ENCODE measurements at regions not wholly inside any gene's neighbourhood (a gene's known extent, or its start where the extent isn't known, plus 50 kb on each side); places are given as distances from the start of the nearest gene placed in this dataset.
"Not testable (repeated sequence)": the region's sequence is repeated elsewhere in the genome, so short reads cannot be mapped to it uniquely, and the experiment has no call there.

DNA sequence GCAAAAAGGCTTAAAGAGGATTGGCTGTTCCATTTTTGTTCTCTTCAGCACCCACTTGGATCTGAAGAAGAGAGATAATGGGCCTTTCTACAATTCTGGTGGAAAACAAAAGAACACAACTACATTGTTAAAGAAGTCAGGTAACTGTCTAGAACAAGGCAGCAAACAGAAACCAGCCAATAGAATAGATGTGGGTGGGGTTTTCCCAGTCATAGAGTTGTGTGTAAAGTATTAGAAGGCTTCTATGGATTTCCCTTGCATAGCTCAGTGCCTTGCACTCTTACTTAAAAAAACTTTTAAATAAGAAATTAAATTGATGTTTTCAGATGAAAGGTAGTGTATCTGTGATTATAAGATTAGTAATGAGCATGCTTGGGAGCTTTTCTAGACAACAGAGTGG, 462.7 kb upstream of the ATP11B start:
- Mint-ChIP-seq H3K4me3 (no peak overlapping the region), H3K36me3 (no peaks in the 10 kb centered on the region), H3K27me3 (no peaks in the 10 kb centered on the region), H3K27ac (no peak overlapping the region), H3K4me1 (no peaks in the 10 kb centered on the region), H3K9me3 (peaks cover 4 to 14% (median 4%) of the 10 kb centered on the region in 3 donors)
- ATAC-seq (replicated peaks in 1 of 4) (no peak), DNase-seq (no peak)
- no peaks in the 10 kb centered on the region for H3K27me3 ChIP-seq (replicated peaks in 1 of 2; ENCODE audit: control insufficient read depth in 2 of 2, extremely low read depth in 1 of 2, insufficient read depth in 2 of 2, low read length in 1 of 2)
- no peaks in the 10 kb centered on the region for H3K4me1 ChIP-seq (ENCODE audit: control insufficient read depth in 1 of 2, extremely low read depth in 1 of 2, insufficient read depth in 2 of 2, low read length in 2 of 2)
- H3K4me3 ChIP-seq (ENCODE audit: control insufficient read depth in 1 of 2, extremely low read depth in 1 of 2, low read length in 1 of 2) = no peak overlapping the region
- POLR2A ChIA-PET = no interaction called here
- H3K36me3 ChIP-seq (ENCODE audit: control insufficient read depth in 2 of 2, extremely low read depth in 1 of 2, insufficient read depth in 1 of 2, low read length in 1 of 2) = no peaks in the 10 kb centered on the region
- CTCF ChIA-PET = no interaction called here
- H3K27ac ChIP-seq (ENCODE audit: low read length) = no peak overlapping the region
- no peaks in the 10 kb centered on the region for H3K9me3 ChIP-seq

DNA sequence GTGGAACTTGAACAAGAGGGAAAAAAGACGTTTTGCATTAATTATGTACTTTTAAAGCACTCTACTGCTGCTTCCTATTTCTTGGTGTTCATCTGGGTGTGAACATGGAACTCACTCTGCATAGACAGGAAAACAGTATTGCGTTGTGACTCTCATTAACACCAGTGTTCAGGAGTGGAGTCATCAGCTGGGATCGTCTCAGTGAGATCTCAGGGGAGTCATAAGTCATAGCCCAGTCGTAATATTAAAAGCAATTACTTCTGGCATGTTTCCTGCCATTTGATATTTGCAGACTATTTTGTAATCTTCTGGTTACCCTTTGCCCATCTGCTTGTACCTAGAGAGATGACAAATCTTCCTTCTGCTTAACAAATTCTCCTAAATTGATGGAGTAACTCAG, 462.0 kb upstream of the ATP11B start:
- POLR2A ChIA-PET = no interaction called here
- H3K4me1 Mint-ChIP-seq = no peaks in the 10 kb centered on the region
- H3K27ac ChIP-seq (ENCODE audit: low read length) = no peak overlapping the region
- no peak overlapping the region for H3K27ac Mint-ChIP-seq
- no peak overlapping the region for H3K4me3 Mint-ChIP-seq
- H3K4me3 ChIP-seq (ENCODE audit: control insufficient read depth in 1 of 2, extremely low read depth in 1 of 2, low read length in 1 of 2) = no peak overlapping the region
- CTCF ChIA-PET = no interaction called here
- H3K9me3 Mint-ChIP-seq = peaks cover 3 to 16% (median 4%) of the 10 kb centered on the region in 3 donors
- DNase-seq = no peak
- no CpG with 5 or more reads among the region's 4 CpGs for WGBS (ENCODE audit: insufficient coverage)
- no peaks in the 10 kb centered on the region for H3K4me1 ChIP-seq (ENCODE audit: control insufficient read depth in 1 of 2, extremely low read depth in 1 of 2, insufficient read depth in 2 of 2, low read length in 2 of 2)
- no peaks in the 10 kb centered on the region for H3K27me3 ChIP-seq (replicated peaks in 1 of 2; ENCODE audit: control insufficient read depth in 2 of 2, extremely low read depth in 1 of 2, insufficient read depth in 2 of 2, low read length in 1 of 2)
- H3K9me3 ChIP-seq = no peaks in the 10 kb centered on the region
- no peaks in the 10 kb centered on the region for H3K36me3 Mint-ChIP-seq
- no peaks in the 10 kb centered on the region for H3K27me3 Mint-ChIP-seq
- no peaks in the 10 kb centered on the region for H3K36me3 ChIP-seq (ENCODE audit: control insufficient read depth in 2 of 2, extremely low read depth in 1 of 2, insufficient read depth in 1 of 2, low read length in 1 of 2)
- no peak for ATAC-seq (replicated peaks in 1 of 4)

DNA sequence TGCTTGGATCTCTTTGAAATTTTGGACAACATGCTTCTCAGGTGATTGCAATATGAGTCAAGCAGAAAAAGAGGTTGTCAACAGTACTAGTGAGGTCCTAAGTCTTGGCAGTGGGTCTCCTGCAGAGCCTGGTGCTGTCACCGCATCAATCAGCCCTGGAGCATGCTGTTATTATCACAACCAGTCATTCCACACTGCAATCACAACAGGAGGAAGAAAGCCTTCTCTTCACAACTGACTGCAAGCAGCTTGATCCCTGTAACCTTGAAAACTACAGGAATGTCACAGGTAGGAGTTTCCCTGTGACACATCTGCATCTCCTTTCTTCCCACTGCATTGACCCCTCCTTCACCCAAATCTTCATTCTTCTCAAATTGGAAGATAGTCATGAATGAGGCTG, 451.1 kb upstream of the ATP11B start:
- no peaks in the 10 kb centered on the region for H3K36me3 Mint-ChIP-seq
- H3K4me1 ChIP-seq (ENCODE audit: control insufficient read depth in 1 of 2, extremely low read depth in 1 of 2, insufficient read depth in 2 of 2, low read length in 2 of 2) = no peaks in the 10 kb centered on the region
- peaks cover 0 to 6% (median 2%) of the 10 kb centered on the region in 3 donors for H3K9me3 Mint-ChIP-seq
- no peaks in the 10 kb centered on the region for H3K9me3 ChIP-seq
- no peaks in the 10 kb centered on the region for H3K27me3 Mint-ChIP-seq
- no peak overlapping the region for H3K27ac ChIP-seq (ENCODE audit: low read length)
- no peak overlapping the region for H3K27ac Mint-ChIP-seq
- H3K4me3 ChIP-seq (ENCODE audit: control insufficient read depth in 1 of 2, extremely low read depth in 1 of 2, low read length in 1 of 2) = no peak overlapping the region
- no peak for ATAC-seq (replicated peaks in 1 of 4)
- POLR2A ChIA-PET = no interaction called here
- H3K4me1 Mint-ChIP-seq = no peaks in the 10 kb centered on the region
- CTCF ChIA-PET = no interaction called here
- no peak overlapping the region for H3K4me3 Mint-ChIP-seq
- H3K27me3 ChIP-seq (replicated peaks in 1 of 2; ENCODE audit: control insufficient read depth in 2 of 2, extremely low read depth in 1 of 2, insufficient read depth in 2 of 2, low read length in 1 of 2) = no peaks in the 10 kb centered on the region
- no peaks in the 10 kb centered on the region for H3K36me3 ChIP-seq (ENCODE audit: control insufficient read depth in 2 of 2, extremely low read depth in 1 of 2, insufficient read depth in 1 of 2, low read length in 1 of 2)
- WGBS (ENCODE audit: insufficient coverage) = 33% methylated on average over 1 of the region's 1 CpG
- DNase-seq = no peak

DNA sequence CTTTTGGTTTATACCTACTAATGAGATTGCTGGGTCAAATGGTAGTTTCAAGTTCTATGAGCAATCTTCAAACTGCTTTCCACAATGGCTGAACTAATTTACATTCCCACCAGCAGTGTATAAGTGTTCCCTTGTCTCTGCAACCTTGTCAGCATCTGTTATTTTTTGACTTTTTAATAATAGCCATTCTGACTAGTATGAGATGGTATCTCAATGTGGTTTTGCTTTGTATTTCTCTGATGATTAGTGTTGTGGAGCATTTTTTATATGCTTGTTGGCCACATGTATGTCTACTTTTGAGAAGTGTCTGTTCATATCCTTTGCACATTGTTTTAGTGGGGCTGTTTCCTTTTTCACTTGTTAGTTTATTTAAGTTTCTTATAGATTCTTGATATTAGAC, 449.3 kb upstream of the ATP11B start:
- ATAC-seq (replicated peaks in 1 of 4); H3K4me3 ChIP-seq (ENCODE audit: control insufficient read depth in 1 of 2, extremely low read depth in 1 of 2, low read length in 1 of 2); POLR2A ChIA-PET; H3K27ac ChIP-seq (ENCODE audit: low read length); H3K4me1 ChIP-seq (ENCODE audit: control insufficient read depth in 1 of 2, extremely low read depth in 1 of 2, insufficient read depth in 2 of 2, low read length in 2 of 2); H3K27me3 Mint-ChIP-seq; H3K9me3 Mint-ChIP-seq; H3K27me3 ChIP-seq (replicated peaks in 1 of 2; ENCODE audit: control insufficient read depth in 2 of 2, extremely low read depth in 1 of 2, insufficient read depth in 2 of 2, low read length in 1 of 2); H3K27ac Mint-ChIP-seq; DNase-seq; H3K4me1 Mint-ChIP-seq; H3K36me3 Mint-ChIP-seq; H3K36me3 ChIP-seq (ENCODE audit: control insufficient read depth in 2 of 2, extremely low read depth in 1 of 2, insufficient read depth in 1 of 2, low read length in 1 of 2); H3K4me3 Mint-ChIP-seq; CTCF ChIA-PET; H3K9me3 ChIP-seq: not testable (repeated sequence)

DNA sequence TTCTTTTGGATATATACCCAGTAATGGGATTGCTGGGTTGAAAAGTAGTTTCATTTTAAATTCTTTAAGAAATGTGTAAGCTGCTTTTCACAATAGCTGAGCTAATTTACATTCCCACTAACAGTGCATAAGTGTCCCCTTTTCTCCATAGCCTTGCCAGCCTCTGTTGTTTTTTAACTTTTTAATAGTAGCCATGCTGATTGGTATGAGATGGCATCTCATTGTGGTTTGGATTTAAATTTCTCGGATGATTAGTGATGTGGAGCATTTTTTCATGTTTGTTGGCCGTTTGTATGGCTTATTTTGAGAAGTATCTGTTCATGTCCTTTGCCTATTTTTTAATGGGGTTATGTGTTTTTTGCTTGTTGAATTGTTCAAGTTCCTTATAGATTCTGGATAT, 444.3 kb upstream of the ATP11B start:
- Histone ChIP-seq H3K9me3 (no peaks in the 10 kb centered on the region), H3K27ac (ENCODE audit: low read length) (no peak overlapping the region), H3K4me1 (ENCODE audit: control insufficient read depth in 1 of 2, extremely low read depth in 1 of 2, insufficient read depth in 2 of 2, low read length in 2 of 2) (no peaks in the 10 kb centered on the region), H3K36me3 (ENCODE audit: control insufficient read depth in 2 of 2, extremely low read depth in 1 of 2, insufficient read depth in 1 of 2, low read length in 1 of 2) (no peaks in the 10 kb centered on the region), H3K27me3 (replicated peaks in 1 of 2; ENCODE audit: control insufficient read depth in 2 of 2, extremely low read depth in 1 of 2, insufficient read depth in 2 of 2, low read length in 1 of 2) (no peaks in the 10 kb centered on the region), H3K4me3 (ENCODE audit: control insufficient read depth in 1 of 2, extremely low read depth in 1 of 2, low read length in 1 of 2) (no peak overlapping the region)
- Mint-ChIP-seq H3K27me3 (no peaks in the 10 kb centered on the region), H3K27ac (no peak overlapping the region), H3K9me3 (peaks cover 0 to 5% (median 0%) of the 10 kb centered on the region in 3 donors), H3K36me3 (no peaks in the 10 kb centered on the region), H3K4me1 (no peaks in the 10 kb centered on the region), H3K4me3 (no peak overlapping the region)
- CTCF ChIA-PET = no interaction called here
- ATAC-seq (replicated peaks in 1 of 4) = no peak
- POLR2A ChIA-PET = no interaction called here
- WGBS (ENCODE audit: insufficient coverage) = 39% methylated on average over 2 of the region's 2 CpGs
- no peak for DNase-seq

DNA sequence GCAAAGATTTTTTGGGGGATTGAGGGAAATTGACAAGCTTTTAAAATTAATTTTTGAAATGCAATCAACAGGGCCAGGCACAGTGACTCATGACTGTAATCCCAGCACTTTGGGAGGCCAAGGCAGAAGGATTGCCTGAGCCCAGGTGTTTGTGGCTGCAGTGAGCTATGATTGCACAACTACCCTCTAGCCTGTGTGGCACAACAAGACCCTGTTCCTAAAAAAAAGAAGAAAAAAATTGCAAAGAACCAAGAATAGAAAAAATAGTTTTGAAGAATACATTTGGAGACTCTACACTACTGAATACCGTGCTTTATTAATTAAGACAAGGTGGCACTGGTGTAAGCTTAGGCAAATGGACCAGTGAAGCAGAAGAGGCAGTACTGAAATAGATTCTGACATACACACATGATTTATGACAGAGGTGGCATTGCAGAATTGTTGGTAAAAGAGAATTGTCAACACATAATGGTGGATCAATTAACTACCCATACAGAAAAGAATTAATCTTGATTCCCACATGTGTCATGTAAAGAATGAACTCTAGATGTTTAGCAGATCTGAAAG, 443.3 kb upstream of the ATP11B start:
- no CpG with 5 or more reads among the region's 1 CpG for WGBS (ENCODE audit: insufficient coverage)
- H3K27me3 Mint-ChIP-seq = no peaks in the 10 kb centered on the region
- POLR2A ChIA-PET = no interaction called here

DNA sequence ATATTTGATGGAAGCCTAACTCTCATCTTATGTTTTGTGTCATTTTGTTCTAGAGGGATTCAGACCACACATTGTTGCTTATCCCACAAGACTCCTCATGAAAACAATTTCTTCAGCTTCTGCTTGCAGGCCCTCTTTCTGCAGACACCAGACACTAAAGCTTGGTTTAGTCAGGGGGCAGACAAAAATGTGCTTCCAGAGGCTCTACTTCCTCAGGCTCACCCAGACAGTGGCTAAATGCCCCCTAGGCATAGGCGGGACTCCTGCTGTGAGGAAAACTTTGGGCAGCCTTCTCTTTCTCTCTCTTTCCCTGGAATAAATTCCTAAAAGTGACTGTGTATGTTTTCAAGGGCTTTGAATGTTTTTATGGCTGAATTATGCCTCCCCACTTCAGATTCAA, 435.4 kb upstream of the ATP11B start:
- no peaks in the 10 kb centered on the region for H3K27me3 Mint-ChIP-seq
- CTCF ChIA-PET = no interaction called here
- no peak for DNase-seq

More for the DNA sequence above, 443.3 kb upstream of the ATP11B start:
- no peak overlapping the region for H3K4me3 Mint-ChIP-seq
- H3K9me3 Mint-ChIP-seq = no peaks in the 10 kb centered on the region
- Histone ChIP-seq H3K9me3 (no peaks in the 10 kb centered on the region), H3K4me1 (ENCODE audit: control insufficient read depth in 1 of 2, extremely low read depth in 1 of 2, insufficient read depth in 2 of 2, low read length in 2 of 2) (no peaks in the 10 kb centered on the region), H3K27me3 (replicated peaks in 1 of 2; ENCODE audit: control insufficient read depth in 2 of 2, extremely low read depth in 1 of 2, insufficient read depth in 2 of 2, low read length in 1 of 2) (no peaks in the 10 kb centered on the region), H3K27ac (ENCODE audit: low read length) (no peak overlapping the region), H3K36me3 (ENCODE audit: control insufficient read depth in 2 of 2, extremely low read depth in 1 of 2, insufficient read depth in 1 of 2, low read length in 1 of 2) (no peaks in the 10 kb centered on the region), H3K4me3 (ENCODE audit: control insufficient read depth in 1 of 2, extremely low read depth in 1 of 2, low read length in 1 of 2) (no peak overlapping the region)
- no peaks in the 10 kb centered on the region for H3K36me3 Mint-ChIP-seq
- ATAC-seq (replicated peaks in 1 of 4) (no peak), DNase-seq (no peak)
- H3K4me1 Mint-ChIP-seq = no peaks in the 10 kb centered on the region
- H3K27ac Mint-ChIP-seq = no peak overlapping the region
- CTCF ChIA-PET = no interaction called here

More for the DNA sequence above, 435.4 kb upstream of the ATP11B start:
- Histone ChIP-seq H3K36me3 (ENCODE audit: control insufficient read depth in 2 of 2, extremely low read depth in 1 of 2, insufficient read depth in 1 of 2, low read length in 1 of 2) (no peaks in the 10 kb centered on the region), H3K4me3 (ENCODE audit: control insufficient read depth in 1 of 2, extremely low read depth in 1 of 2, low read length in 1 of 2) (no peak overlapping the region), H3K4me1 (ENCODE audit: control insufficient read depth in 1 of 2, extremely low read depth in 1 of 2, insufficient read depth in 2 of 2, low read length in 2 of 2) (no peaks in the 10 kb centered on the region), H3K27me3 (replicated peaks in 1 of 2; ENCODE audit: control insufficient read depth in 2 of 2, extremely low read depth in 1 of 2, insufficient read depth in 2 of 2, low read length in 1 of 2) (no peaks in the 10 kb centered on the region), H3K9me3 (no peaks in the 10 kb centered on the region), H3K27ac (ENCODE audit: low read length) (no peak overlapping the region)
- Mint-ChIP-seq H3K27ac (no peak overlapping the region), H3K9me3 (peaks cover 0 to 2% (median 2%) of the 10 kb centered on the region in 3 donors), H3K36me3 (no peaks in the 10 kb centered on the region), H3K4me3 (no peak overlapping the region), H3K4me1 (no peaks in the 10 kb centered on the region)
- ATAC-seq (replicated peaks in 1 of 4) = no peak
- POLR2A ChIA-PET = interaction anchor here in 1 of 2 donors (0.6 kb wide), 1 partner anchor 458 kb away, joined by 4 read pairs; no protein-coding TSS in a partner anchor
- no CpG with 5 or more reads among the region's 1 CpG for WGBS (ENCODE audit: insufficient coverage)
